Coronary artery (tissue), 2 donors: ENCODE measurements at regions not wholly inside any gene's neighbourhood (a gene's known extent, or its start where the extent isn't known, plus 50 kb on each side); places are given as distances from the start of the nearest gene placed in this dataset.
"Not testable (repeated sequence)": the region's sequence is repeated elsewhere in the genome, so short reads cannot be mapped to it uniquely, and the experiment has no call there.

Experiments used
- DNase-seq: peaks from one replicate; pipeline ENCODE4 v3.0.0-alpha.2; 2017; ENCODE audit warnings: low spot score
- H3K27ac ChIP-seq, 2 donors: fragments of 200-600 bp; sonication (generic); one replicate each; pipeline ENCODE4 v1.5.1; 2016 to 2019
- H3K4me3 ChIP-seq: fragments of 200-600 bp; sonication (generic); 2 replicates; pipeline ENCODE4 v1.5.1; 2016; ENCODE audit warnings: mild to moderate bottlenecking, moderate library complexity
- CTCF ChIP-seq: fragments of 200-600 bp; sonication (generic); IDR thresholded peaks from one replicate; pipeline ENCODE4 v1.5.1; 2019; ENCODE audit warnings: antibody characterized with exemption

GRCh38 chr7:13117592-13117991, 430.2 kb downstream of the ARL4A start:
- no peak for TF ChIP-seq CTCF
- DNase-seq, result no peak
- Histone ChIP-seq H3K27ac (no peak overlapping the region), H3K4me3 (no peak overlapping the region)

GRCh38 chr7:13124629-13125028, 437.2 kb downstream of the ARL4A start:
- not testable (repeated sequence) for DNase-seq, H3K4me3 ChIP-seq, H3K27ac ChIP-seq

- no peak for TF ChIP-seq CTCF
- Histone ChIP-seq H3K27ac (no peak overlapping the region), H3K4me3 (no peak overlapping the region)
- DNase-seq, result no peak
Measured at GRCh38 chr7:13126347-13126746, 438.9 kb downstream of the ARL4A start.

GRCh38 chr7:13130321-13130720, 442.9 kb downstream of the ARL4A start:
- Histone ChIP-seq H3K27ac (no peak overlapping the region), H3K4me3 (no peak overlapping the region)
- TF ChIP-seq CTCF, result no peak
- DNase-seq, result no peak

GRCh38 chr7:13130906-13131305, 443.5 kb downstream of the ARL4A start:
- not testable (repeated sequence) for H3K27ac ChIP-seq, DNase-seq, H3K4me3 ChIP-seq

GRCh38 chr7:13132314-13132713, 444.9 kb downstream of the ARL4A start:
- TF ChIP-seq CTCF, result no peak
- Histone ChIP-seq H3K27ac (no peak overlapping the region), H3K4me3 (no peak overlapping the region)
- no peak for DNase-seq

- H3K4me3 ChIP-seq, DNase-seq, H3K27ac ChIP-seq: not testable (repeated sequence)
Measured at GRCh38 chr7:13136345-13136744, 448.9 kb downstream of the ARL4A start.

GRCh38 chr7:13139436-13139835, 452.0 kb downstream of the ARL4A start:
- H3K4me3 ChIP-seq, result no peak overlapping the region
- DNase-seq, result no peak
- no peak overlapping the region for H3K27ac ChIP-seq
- TF ChIP-seq CTCF, result no peak

- no peak for DNase-seq
- Histone ChIP-seq H3K27ac (no peak overlapping the region), H3K4me3 (no peak overlapping the region)
- TF ChIP-seq CTCF, result no peak
Measured at GRCh38 chr7:13144673-13145072, 457.2 kb downstream of the ARL4A start.
